ENCODE measurements at regions not wholly inside any gene's neighbourhood (a gene's known extent, or its start where the extent isn't known, plus 50 kb on each side); places are given as distances from the start of the nearest gene placed in this dataset.
A peak's percentile ranks its signal among the peaks of the same experiment; 100 is the strongest.

DNA sequence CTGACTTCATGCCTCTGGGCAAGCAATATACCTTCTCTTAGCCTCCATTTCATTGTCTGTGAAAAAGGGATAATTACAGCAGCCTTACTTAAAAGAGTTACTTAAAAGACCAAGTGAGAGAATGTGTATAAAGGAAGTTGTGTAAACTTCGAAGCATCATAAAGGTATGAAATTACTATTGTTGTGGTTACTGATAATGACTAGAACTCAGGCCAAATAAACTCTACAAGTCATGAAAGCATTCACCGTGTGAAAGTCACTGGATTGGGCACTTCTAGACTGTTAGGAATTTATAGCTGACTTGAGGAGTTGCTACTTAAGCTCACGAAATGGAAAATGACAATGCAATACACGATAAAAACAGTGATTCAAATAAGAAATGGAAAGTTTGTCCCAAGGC, 67.4 kb upstream of the HAAO start:
- Mint-ChIP-seq H3K4me1 (peaks cover 2% of the 10 kb centered on the region), H3K27ac (no peak overlapping the region), H3K4me3 (no peak overlapping the region), H3K27me3 (ENCODE audit: insufficient read depth, low read depth, poor library complexity) (no peaks in the 10 kb centered on the region), H3K36me3 (ENCODE audit: low read depth) (no peaks in the 10 kb centered on the region), H3K9me3 (no peaks in the 10 kb centered on the region; the same call in 2 of the 3 replicates)
- Histone ChIP-seq H3K27me3 (ENCODE audit: insufficient read depth) (no peaks in the 10 kb centered on the region), H3F3A (replicated peaks; ENCODE audit: low read depth) (no peaks in the 10 kb centered on the region), H4K20me1 (replicated peaks; ENCODE audit: insufficient read depth) (no peaks in the 10 kb centered on the region), H3K4me3 (no peak overlapping the region), H3K4me2 (no peak overlapping the region), H3K9me2 (ENCODE audit: insufficient read depth) (no peaks in the 10 kb centered on the region), H3K4me1 (ENCODE audit: insufficient read depth) (no peaks in the 10 kb centered on the region), H3K36me3 (ENCODE audit: insufficient read depth) (no peaks in the 10 kb centered on the region), H3K27ac (ENCODE audit: low read depth) (no peak overlapping the region), H3K79me2 (replicated peaks; ENCODE audit: insufficient read depth) (no peaks in the 10 kb centered on the region), H2AFZ (no peak overlapping the region)
- TF ChIP-seq, protein P1, sequence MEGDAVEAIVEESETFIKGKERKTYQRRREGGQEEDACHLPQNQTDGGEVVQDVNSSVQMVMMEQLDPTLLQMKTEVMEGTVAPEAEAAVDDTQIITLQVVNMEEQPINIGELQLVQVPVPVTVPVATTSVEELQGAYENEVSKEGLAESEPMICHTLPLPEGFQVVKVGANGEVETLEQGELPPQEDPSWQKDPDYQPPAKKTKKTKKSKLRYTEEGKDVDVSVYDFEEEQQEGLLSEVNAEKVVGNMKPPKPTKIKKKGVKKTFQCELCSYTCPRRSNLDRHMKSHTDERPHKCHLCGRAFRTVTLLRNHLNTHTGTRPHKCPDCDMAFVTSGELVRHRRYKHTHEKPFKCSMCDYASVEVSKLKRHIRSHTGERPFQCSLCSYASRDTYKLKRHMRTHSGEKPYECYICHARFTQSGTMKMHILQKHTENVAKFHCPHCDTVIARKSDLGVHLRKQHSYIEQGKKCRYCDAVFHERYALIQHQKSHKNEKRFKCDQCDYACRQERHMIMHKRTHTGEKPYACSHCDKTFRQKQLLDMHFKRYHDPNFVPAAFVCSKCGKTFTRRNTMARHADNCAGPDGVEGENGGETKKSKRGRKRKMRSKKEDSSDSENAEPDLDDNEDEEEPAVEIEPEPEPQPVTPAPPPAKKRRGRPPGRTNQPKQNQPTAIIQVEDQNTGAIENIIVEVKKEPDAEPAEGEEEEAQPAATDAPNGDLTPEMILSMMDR (conservative IDR thresholded peaks at IDR 0.05; ENCODE audit: low read depth in 2 of 2): no peak
- TF ChIP-seq, protein P2, sequence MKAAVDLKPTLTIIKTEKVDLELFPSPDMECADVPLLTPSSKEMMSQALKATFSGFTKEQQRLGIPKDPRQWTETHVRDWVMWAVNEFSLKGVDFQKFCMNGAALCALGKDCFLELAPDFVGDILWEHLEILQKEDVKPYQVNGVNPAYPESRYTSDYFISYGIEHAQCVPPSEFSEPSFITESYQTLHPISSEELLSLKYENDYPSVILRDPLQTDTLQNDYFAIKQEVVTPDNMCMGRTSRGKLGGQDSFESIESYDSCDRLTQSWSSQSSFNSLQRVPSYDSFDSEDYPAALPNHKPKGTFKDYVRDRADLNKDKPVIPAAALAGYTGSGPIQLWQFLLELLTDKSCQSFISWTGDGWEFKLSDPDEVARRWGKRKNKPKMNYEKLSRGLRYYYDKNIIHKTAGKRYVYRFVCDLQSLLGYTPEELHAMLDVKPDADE (IDR thresholded peaks at IDR 0.05): no peak
- TF ChIP-seq CREB1 (CRISPR knock-in tag; IDR thresholded peaks at IDR 0.05; ENCODE audit: low read depth) (no peak), POLR2AphosphoS5 (IDR thresholded peaks at IDR 0.05; ENCODE audit: low read depth) (no peak), EZH2phosphoT487 (IDR thresholded peaks at IDR 0.05; ENCODE audit: unreplicated experiment) (no peak)
- ATAC-seq: no peak
- DNase-seq (ENCODE audit: low spot score): no peak

DNA sequence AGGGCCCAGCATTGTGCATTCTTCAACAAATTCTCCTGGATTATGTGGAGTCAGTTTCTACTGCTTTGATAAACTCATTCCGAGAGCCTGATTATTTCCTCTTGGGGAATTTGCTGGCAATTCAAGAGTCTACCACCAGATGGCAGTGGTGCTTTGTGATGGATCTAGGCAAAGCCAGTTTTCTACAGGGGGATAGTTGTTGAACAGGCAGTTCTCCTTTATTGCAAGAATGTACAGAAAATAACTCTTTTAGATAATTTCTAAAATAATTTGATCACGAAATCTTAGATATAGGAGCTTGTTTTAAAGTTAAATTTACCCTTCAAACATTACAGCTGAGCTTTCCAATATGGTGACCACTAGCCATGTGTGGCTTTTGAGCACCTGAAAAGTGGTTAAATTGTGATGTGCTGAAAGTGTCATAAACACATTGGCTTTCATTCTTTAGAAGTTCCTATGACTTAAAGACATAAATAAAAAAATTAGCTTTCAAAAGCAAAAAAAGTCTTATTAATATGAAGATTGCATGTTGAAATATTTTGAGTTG, 66.7 kb upstream of the HAAO start:
- Mint-ChIP-seq H3K4me1 (peaks cover 2% of the 10 kb centered on the region), H3K9me3 (no peaks in the 10 kb centered on the region; the same call in 2 of the 3 replicates), H3K27me3 (ENCODE audit: insufficient read depth, low read depth, poor library complexity) (no peaks in the 10 kb centered on the region), H3K36me3 (ENCODE audit: low read depth) (no peaks in the 10 kb centered on the region), H3K4me3 (no peak overlapping the region), H3K27ac (no peak overlapping the region)
- Histone ChIP-seq H3K4me3 (no peak overlapping the region), H3F3A (replicated peaks; ENCODE audit: low read depth) (no peaks in the 10 kb centered on the region), H4K20me1 (replicated peaks; ENCODE audit: insufficient read depth) (no peaks in the 10 kb centered on the region), H3K27me3 (ENCODE audit: insufficient read depth) (no peaks in the 10 kb centered on the region), H2AFZ (no peak overlapping the region), H3K36me3 (ENCODE audit: insufficient read depth) (no peaks in the 10 kb centered on the region), H3K9me2 (ENCODE audit: insufficient read depth) (no peaks in the 10 kb centered on the region), H3K79me2 (replicated peaks; ENCODE audit: insufficient read depth) (no peaks in the 10 kb centered on the region), H3K4me2 (no peak overlapping the region), H3K27ac (ENCODE audit: low read depth) (no peak overlapping the region), H3K4me1 (ENCODE audit: insufficient read depth) (no peaks in the 10 kb centered on the region)
- DNase-seq (ENCODE audit: low spot score) (peak; percentile 81), ATAC-seq (peak; percentile 28; the same call in 2 of the 3 replicates)
- no peak for TF ChIP-seq EZH2phosphoT487 (IDR thresholded peaks at IDR 0.05; ENCODE audit: unreplicated experiment)
- TF ChIP-seq, protein P1 (conservative IDR thresholded peaks at IDR 0.05; ENCODE audit: low read depth in 2 of 2): peak; percentile 92 to 98

Data from GM23338 (cell line).